ENCODE measurements at regions not wholly inside any gene's neighbourhood (a gene's known extent, or its start where the extent isn't known, plus 50 kb on each side); places are given as distances from the start of the nearest gene placed in this dataset.

GRCh38 chr12:83199069-83199468 is 512.4 kb downstream of the TMTC2 start:
- no peak for TF ChIP-seq RAD21 (IDR thresholded peaks at IDR 0.05)
- TF ChIP-seq REST (IDR thresholded peaks at IDR 0.05), result no peak
- TF ChIP-seq JUND (IDR thresholded peaks at IDR 0.05), result no peak
- no peak for TF ChIP-seq ZBTB33 (IDR thresholded peaks at IDR 0.05)
- TF ChIP-seq NR2F2 (IDR thresholded peaks at IDR 0.05), result no peak
- H3K27me3 ChIP-seq (ENCODE audit: control insufficient read depth in 4 of 4, insufficient read depth in 4 of 4, low read length in 3 of 4), result no peaks in the 10 kb centered on the region
- H3K9me3 ChIP-seq (ENCODE audit: control insufficient read depth in 4 of 4, low read length in 3 of 4), result no peaks in the 10 kb centered on the region
- H3K9ac ChIP-seq (ENCODE audit: low read depth in 1 of 2, low read length in 2 of 2), result no peak overlapping the region
- H3K4me1 ChIP-seq (ENCODE audit: control insufficient read depth in 4 of 4, insufficient read depth in 4 of 4, low read length in 3 of 4), result no peaks in the 10 kb centered on the region
- no peaks in the 10 kb centered on the region for H3K36me3 ChIP-seq (ENCODE audit: control insufficient read depth in 4 of 4, insufficient read depth in 3 of 4, low read depth in 1 of 4, low read length in 3 of 4)
- no peak overlapping the region for H3K27ac ChIP-seq (ENCODE audit: low read depth in 1 of 2, low read length in 2 of 2)
- no peak overlapping the region for H3K4me3 ChIP-seq (ENCODE audit: low read depth in 1 of 3, low read length in 3 of 3)
- no peak for DNase-seq (ENCODE audit: low spot score)

GRCh38 chr12:83198291-83199015 is 511.7 kb downstream of the TMTC2 start:
- no peaks in the 10 kb centered on the region for H3K36me3 ChIP-seq (ENCODE audit: control insufficient read depth in 4 of 4, insufficient read depth in 3 of 4, low read depth in 1 of 4, low read length in 3 of 4)
- H3K27me3 ChIP-seq (ENCODE audit: control insufficient read depth in 4 of 4, insufficient read depth in 4 of 4, low read length in 3 of 4), result no peaks in the 10 kb centered on the region
- H3K9me3 ChIP-seq (ENCODE audit: control insufficient read depth in 4 of 4, low read length in 3 of 4), result no peaks in the 10 kb centered on the region
- 18% methylated on average over 3 of the region's 3 CpGs for WGBS
- H3K4me3 ChIP-seq (ENCODE audit: low read depth in 1 of 3, low read length in 3 of 3), result no peak overlapping the region
- no peak for DNase-seq (ENCODE audit: low spot score)
- no peak overlapping the region for H3K9ac ChIP-seq (ENCODE audit: low read depth in 1 of 2, low read length in 2 of 2)
- H3K27ac ChIP-seq (ENCODE audit: low read depth in 1 of 2, low read length in 2 of 2), result no peak overlapping the region
- H3K4me1 ChIP-seq (ENCODE audit: control insufficient read depth in 4 of 4, insufficient read depth in 4 of 4, low read length in 3 of 4), result no peaks in the 10 kb centered on the region
- TF ChIP-seq GABPA (IDR thresholded peaks at IDR 0.05 in 1 of 2, conservative IDR thresholded peaks at IDR 0.05 in 1 of 2) (no peak), HNF4G (IDR thresholded peaks at IDR 0.05) (no peak), JUND (IDR thresholded peaks at IDR 0.05) (no peak), MAX (IDR thresholded peaks at IDR 0.05) (no peak), ZBTB33 (IDR thresholded peaks at IDR 0.05) (no peak), FOXA2 (IDR thresholded peaks at IDR 0.05) (no peak), HNF4A (conservative IDR thresholded peaks at IDR 0.05) (no peak), TAF1 (conservative IDR thresholded peaks at IDR 0.05) (no peak), REST (IDR thresholded peaks at IDR 0.05) (no peak), SP1 (IDR thresholded peaks at IDR 0.05) (no peak), RAD21 (IDR thresholded peaks at IDR 0.05) (no peak), EGR1 (IDR thresholded peaks at IDR 0.05; ENCODE audit: low read depth in 2 of 2) (no peak), ATF3 (IDR thresholded peaks at IDR 0.05) (no peak)
